GM12878 (cell line): ENCODE measurements at regions not wholly inside any gene's neighbourhood (a gene's known extent, or its start where the extent isn't known, plus 50 kb on each side); places are given as distances from the start of the nearest gene placed in this dataset.
A peak's percentile ranks its signal among the peaks of the same experiment; 100 is the strongest.

Source experiments
- ATAC-seq: fragments of 200-7000 bp; cut with Tn5 transposase; 3 replicates; pipeline ENCODE4 v1.9.1; 2020; ENCODE audit warnings: mild to moderate bottlenecking, moderate library complexity
- BruUV-seq: library from RNA; stranded (reverse); fragments of 400-500 nt; replicated peaks from 2 replicates; lab custom pipeline; 2021; lab: Mats Ljungman, UMichigan
- CTCF ChIA-PET: fragments of 300-600 bp; sonication (Branson Sonifier 250); formaldehyde crosslinking; extraction: SDS; loops from one replicate; lab custom pipeline; 2021; ENCODE audit warnings: inconsistent platforms; lab: Yijun Ruan, JAX
- POLR2A ChIA-PET: fragments of 350-600 bp; formaldehyde crosslinking; extraction: SDS; loops from one replicate; lab custom pipeline; 2021; ENCODE audit warnings: inconsistent platforms; lab: Charles Lee
- RAD21 ChIA-PET: fragments of 300-600 bp; sonication (Branson Sonifier 250); formaldehyde crosslinking; loops from one replicate; lab custom pipeline; 2023; ENCODE audit warnings: antibody characterized with exemption; ENCODE audit not compliant: unreplicated experiment; lab: Charles Lee
- SMC1A ChIA-PET: fragments of 300-600 bp; sonication (Branson Sonifier 250); formaldehyde crosslinking; loops from one replicate; lab custom pipeline; 2023; ENCODE audit not compliant: unreplicated experiment, uncharacterized antibody; lab: Charles Lee
- DNase-seq: peaks from one replicate; pipeline ENCODE4 v3.0.0-alpha.2; 2011; ENCODE audit warnings: low read depth, low spot score
- FAIRE-seq: peaks from 3 replicates; lab custom pipeline; 2011; peaks lifted over from hg19 to GRCh38; lab: Jason Lieb, UNC
- H2AFZ ChIP-seq: 2 replicates; pipeline ENCODE4 v1.6.0; 2011; ENCODE audit warnings: low read depth, low read length, control low read depth; ENCODE audit not compliant: control insufficient read depth
- H3K27ac ChIP-seq: 2 replicates; pipeline ENCODE4 v1.5.1; 2011; ENCODE audit warnings: control low read depth; ENCODE audit not compliant: control insufficient read depth, insufficient read depth
- H3K27me3 ChIP-seq, 2 experiments: replicated peaks in 1 of 2; 2 replicates each; pipeline versions ENCODE4 v1.6.0 to v1.6.1; 2011; ENCODE audit warnings: low read length in 1 of 2; ENCODE audit not compliant: control insufficient read depth in 2 of 2, insufficient read depth in 2 of 2
- H3K36me3 ChIP-seq, 2 experiments: 2 replicates each; pipeline ENCODE4 v1.5.1; 2011; ENCODE audit warnings: low read length in 1 of 2; ENCODE audit not compliant: control insufficient read depth in 2 of 2, insufficient read depth in 2 of 2
- H3K4me1 ChIP-seq: 2 replicates; pipeline ENCODE4 v1.6.1; 2011; ENCODE audit warnings: mild to moderate bottlenecking, low read length, moderate library complexity, mixed read lengths; ENCODE audit not compliant: control insufficient read depth, insufficient read depth
- H3K4me2 ChIP-seq: 2 replicates; pipeline ENCODE4 v1.6.0; 2011; ENCODE audit warnings: control low read depth; ENCODE audit not compliant: control insufficient read depth, insufficient read depth
- H3K4me3 ChIP-seq: fragments of 200-600 bp; sonication (generic); 2 replicates; pipeline ENCODE4 v1.5.1; 2016
- H3K79me2 ChIP-seq: 2 replicates; pipeline ENCODE4 v1.6.0; 2011; ENCODE audit warnings: low read length; ENCODE audit not compliant: control insufficient read depth, insufficient read depth
- H3K9ac ChIP-seq: 2 replicates; pipeline ENCODE4 v1.8.0; 2011; ENCODE audit warnings: low read length, control low read depth, mixed read lengths; ENCODE audit not compliant: control insufficient read depth, insufficient read depth
- H3K9me3 ChIP-seq: replicated peaks from 3 replicates; pipeline ENCODE4 v1.5.1; 2011; ENCODE audit warnings: mild to moderate bottlenecking, low read length; ENCODE audit not compliant: control insufficient read depth, insufficient read depth
- H4K20me1 ChIP-seq: 2 replicates; pipeline ENCODE4 v1.6.0; 2011; ENCODE audit not compliant: control insufficient read depth, insufficient read depth
- CTCF ChIP-seq, 3 experiments: IDR thresholded peaks in 2 of 3; conservative IDR thresholded peaks in 1 of 3; 2 replicates each; pipeline ENCODE4 v1.5.1; 2011; ENCODE audit warnings: low read depth in 3 of 3, low read length in 3 of 3, mild to moderate bottlenecking in 3 of 3, control low read depth in 2 of 3, moderate library complexity in 2 of 3, inconsistent platforms in 1 of 3, mixed read lengths in 1 of 3; ENCODE audit not compliant: control insufficient read depth in 2 of 3, insufficient read depth in 1 of 3; ENCODE audit errors: extremely low read depth in 1 of 3
- E4F1 ChIP-seq: fragments of 450-650 bp; IDR thresholded peaks from 2 replicates; pipeline ENCODE4 v1.6.1; 2018; ENCODE audit warnings: borderline replicate concordance, mild to moderate bottlenecking; ENCODE audit not compliant: partially characterized antibody
- JUNB ChIP-seq: IDR thresholded peaks from 2 replicates; pipeline ENCODE4 v1.6.1; 2016; ENCODE audit warnings: antibody characterized with exemption, mild to moderate bottlenecking
- MEF2B ChIP-seq: fragments of 450-650 bp; IDR thresholded peaks from 2 replicates; pipeline ENCODE4 v1.6.1; 2018; ENCODE audit warnings: mild to moderate bottlenecking, moderate library complexity; ENCODE audit not compliant: partially characterized antibody, poor library complexity, severe bottlenecking
- NR2F1 ChIP-seq: fragments of 450-650 bp; conservative IDR thresholded peaks from 2 replicates; pipeline ENCODE4 v1.6.1; 2017; ENCODE audit warnings: mild to moderate bottlenecking
- PML ChIP-seq: IDR thresholded peaks from 2 replicates; pipeline ENCODE4 v1.6.1; 2012; ENCODE audit warnings: low read length, inconsistent platforms
- SMAD5 ChIP-seq: IDR thresholded peaks from 2 replicates; pipeline ENCODE4 v1.6.1; 2016; ENCODE audit warnings: antibody characterized with exemption, low read depth
- SMC3 ChIP-seq: IDR thresholded peaks from 2 replicates; pipeline ENCODE4 v1.6.1; 2011; ENCODE audit warnings: low read length, improper control_type of control experiment, borderline replicate concordance
- SPI1 ChIP-seq: IDR thresholded peaks from 2 replicates; pipeline ENCODE4 v1.6.1; 2011; ENCODE audit warnings: low read depth, mild to moderate bottlenecking, low read length, moderate library complexity, borderline replicate concordance; ENCODE audit not compliant: insufficient read depth
- SUPT20H ChIP-seq: IDR thresholded peaks from 2 replicates; pipeline ENCODE4 v1.6.1; 2011; ENCODE audit warnings: low read depth, mild to moderate bottlenecking, low read length, moderate library complexity, borderline replicate concordance; ENCODE audit not compliant: control insufficient read depth
- SUZ12 ChIP-seq: fragments of 200-600 bp; sonication (generic); IDR thresholded peaks from one replicate; pipeline ENCODE4 v1.6.1; 2018; ENCODE audit warnings: antibody characterized with exemption, mild to moderate bottlenecking; ENCODE audit not compliant: unreplicated experiment
- TBL1XR1 ChIP-seq: IDR thresholded peaks from 2 replicates; pipeline ENCODE4 v1.6.1; 2012; ENCODE audit warnings: low read depth, low read length, improper control_type of control experiment
- ZBTB11 ChIP-seq: fragments of 450-650 bp; formaldehyde crosslinking; IDR thresholded peaks from 2 replicates; pipeline ENCODE4 v1.5.0; 2022; ENCODE audit warnings: mild to moderate bottlenecking, missing genetic modification characterization
- WGBS: methylation state at CpG from one replicate; pipeline ENCODE4 v1.1.6; 2016; ENCODE audit warnings: low lambda C conversion rate; ENCODE audit not compliant: insufficient replicate concordance, insufficient coverage; ENCODE audit errors: missing lambda C conversion rate; 5-methylcytosine and 5-hydroxymethylcytosine counted together
- in situ Hi-C: fragments of 300-500 bp; cut with MboI; formaldehyde crosslinking; loops from 9 replicates; pipeline ENCODE4 v1.14.3; 2018; ENCODE audit warnings: mixed read lengths
- intact Hi-C: fragments of 100-400 bp; cut with micrococcal nuclease; formaldehyde crosslinking; loops from one replicate; pipeline ENCODE4 v1.14.2; 2022; ENCODE audit not compliant: unreplicated experiment

GRCh38 chr5:89435347-89435746, 552.4 kb upstream of the MEF2C start:
- FAIRE-seq (peak; percentile 91), DNase-seq (peak; percentile 90), ATAC-seq (peak; percentile 88)
- in situ Hi-C loops (loop anchor here (10.0 kb wide), 1 partner anchor 551 kb away; the partner anchor contains the start of gene MEF2C), intact Hi-C loops (loop anchor here (2.0 to 5.0 kb wide), 7 partner anchors 93 to 703 kb away; partner anchors contain the start of gene MEF2C)
- Histone ChIP-seq H3K4me1 (peaks cover 29% of the 10 kb centered on the region; the same call in 1 of the 2 replicates), H3K4me2 (peak overlapping the region; percentile 39), H3K27me3 (no peaks in the 10 kb centered on the region), H3K36me3 (no peaks in the 10 kb centered on the region), H3K79me2 (no peaks in the 10 kb centered on the region), H3K9me3 (peaks cover 2% of the 10 kb centered on the region; the same call in 1 of the 3 replicates), H4K20me1 (no peaks in the 10 kb centered on the region), H3K9ac (peak overlapping the region; percentile 55; the same call in 1 of the 2 replicates), H2AFZ (peak overlapping the region; percentile 11), H3K27ac (peak overlapping the region; percentile 92), H3K4me3 (0 out of 2 replicates have a peak overlapping the region, but pooled peaks have one; percentile 41)
- ChIA-PET SMC1A (interaction anchor here (0.9 to 8.1 kb wide), 21 partner anchors 9 to 295 kb away, joined by 3 to 71 read pairs (median 5); no protein-coding TSS in a partner anchor), POLR2A (interaction anchor here (1.2 to 1.3 kb wide), 2 partner anchors 39 to 134 kb away, joined by 3 to 4 read pairs; no protein-coding TSS in a partner anchor), RAD21 (interaction anchor here (0.7 to 5.4 kb wide), 18 partner anchors 15 to 611 kb away, joined by 3 to 56 read pairs (median 4); no protein-coding TSS in a partner anchor), CTCF (interaction anchor here (0.6 to 2.8 kb wide), 4 partner anchors 25 to 92 kb away, joined by 3 to 13 read pairs (median 4); no protein-coding TSS in a partner anchor)
- no TSS peak for BruUV-seq
- 1% methylated on average over 4 of the region's 4 CpGs for WGBS
- TF ChIP-seq SMC3 (peak; percentile 23; the same call in 1 of the 2 replicates), SMAD5 (no peak), SUPT20H (no peak), JUNB (no peak), SPI1 (no peak), TBL1XR1 (peak; percentile 68; the same call in 1 of the 2 replicates), CTCF (IDR thresholded peaks at IDR 0.05 in 2 of 3, conservative IDR thresholded peaks at IDR 0.05 in 1 of 3; ENCODE audit: control insufficient read depth in 2 of 3, extremely low read depth in 1 of 3, insufficient read depth in 1 of 3, low read depth in 3 of 3, low read length in 3 of 3) (0 out of 6 replicates have a peak, but pooled peaks of 1 of the 3 experiments have one; percentile 3), E4F1 (no peak), NR2F1 (no peak), PML (peak; percentile 30; the same call in 1 of the 2 replicates), ZBTB11 (CRISPR knock-in tag) (no peak), MEF2B (peak; percentile 16), SUZ12 (no peak)
